GM19240 (cell line): ENCODE measurements at regions not wholly inside any gene's neighbourhood (a gene's known extent, or its start where the extent isn't known, plus 50 kb on each side); places are given as distances from the start of the nearest gene placed in this dataset.
"Not testable (repeated sequence)": the region's sequence is repeated elsewhere in the genome, so short reads cannot be mapped to it uniquely, and the experiment has no call there.

Source experiments
- DNase-seq: peaks from one replicate; pipeline ENCODE4 v3.0.0; 2011; ENCODE audit warnings: low spot score; ENCODE audit not compliant: insufficient read length

DNA sequence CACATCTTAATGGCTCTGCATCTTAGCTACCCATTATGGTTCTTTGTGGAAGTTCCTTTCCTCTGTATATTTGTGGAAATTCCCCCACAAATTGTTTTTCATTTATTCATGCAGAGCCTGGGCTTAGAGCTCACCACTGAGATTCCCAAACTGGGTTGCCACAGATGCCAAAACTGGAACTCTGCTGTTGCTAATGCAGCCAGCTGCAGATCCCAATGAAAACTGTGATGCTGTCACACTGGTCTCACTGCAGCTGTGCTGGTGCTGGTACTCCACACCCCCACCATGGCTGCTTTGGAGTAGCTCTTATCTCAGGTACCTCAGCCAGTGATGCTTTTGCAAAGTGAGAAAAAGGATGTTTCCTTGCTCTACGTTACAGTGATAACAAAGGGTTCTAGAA lies 87.7 kb downstream of the DCK start:
- DNase-seq, result no peak

GRCh38 chr4:71093745-71094144 lies 100.3 kb downstream of the DCK start:
- DNase-seq, result no peak

- no peak for DNase-seq
Observed at GRCh38 chr4:71094201-71094600, 100.8 kb downstream of the DCK start.

DNA sequence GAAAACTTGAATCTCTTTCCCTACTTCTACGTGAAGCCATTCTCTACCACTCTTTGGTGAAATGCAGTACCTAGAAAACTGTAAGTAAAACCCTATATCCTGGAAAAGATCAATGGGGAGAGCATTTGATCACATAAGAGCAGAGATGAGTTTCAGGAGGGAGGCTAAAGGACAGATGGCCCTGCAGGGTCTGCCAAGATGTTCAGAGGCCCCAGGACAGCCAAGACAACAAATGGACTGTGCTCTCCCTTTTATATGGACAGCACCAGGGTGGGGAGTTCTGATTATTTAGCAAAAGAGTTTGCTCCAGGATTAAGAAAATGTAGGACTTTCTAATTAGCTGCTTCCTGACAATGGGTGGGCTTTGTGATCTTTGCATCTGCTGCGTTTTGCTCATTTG lies 101.7 kb downstream of the DCK start:
- no peak for DNase-seq

- no peak for DNase-seq
Observed at GRCh38 chr4:71095545-71095944, 102.1 kb downstream of the DCK start.

GRCh38 chr4:71107726-71108125 lies 114.3 kb downstream of the DCK start:
- no peak for DNase-seq

- DNase-seq, result no peak
Observed at GRCh38 chr4:71110499-71110898, 117.0 kb downstream of the DCK start.

GRCh38 chr4:71111133-71111532 lies 117.7 kb downstream of the DCK start:
- DNase-seq, result not testable (repeated sequence)

DNA sequence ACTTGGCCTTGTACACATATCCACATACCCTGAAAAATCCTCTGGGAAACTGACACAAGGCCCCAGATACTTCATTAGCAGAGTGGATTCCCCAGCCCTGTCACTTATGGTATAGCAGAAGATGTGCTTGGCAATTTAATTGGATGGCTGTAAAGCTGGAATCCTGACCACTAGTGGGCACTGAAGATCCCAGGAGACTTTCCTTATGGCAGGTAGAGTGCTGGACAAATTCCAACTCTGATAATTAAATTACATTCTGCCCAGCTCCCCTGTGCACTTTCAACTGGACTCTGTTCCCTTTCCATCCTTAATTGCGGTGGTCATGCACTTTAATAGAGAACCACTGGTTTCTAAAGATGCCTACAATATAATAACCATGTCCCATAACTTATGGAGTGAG lies 119.8 kb downstream of the DCK start:
- no peak for DNase-seq

- DNase-seq, result no peak
Observed at GRCh38 chr4:71120831-71121524, 127.5 kb downstream of the DCK start.

- DNase-seq, result no peak
Observed at GRCh38 chr4:71123951-71124350, 130.5 kb downstream of the DCK start.

GRCh38 chr4:71125137-71125536 lies 131.7 kb downstream of the DCK start:
- DNase-seq, result no peak

DNA sequence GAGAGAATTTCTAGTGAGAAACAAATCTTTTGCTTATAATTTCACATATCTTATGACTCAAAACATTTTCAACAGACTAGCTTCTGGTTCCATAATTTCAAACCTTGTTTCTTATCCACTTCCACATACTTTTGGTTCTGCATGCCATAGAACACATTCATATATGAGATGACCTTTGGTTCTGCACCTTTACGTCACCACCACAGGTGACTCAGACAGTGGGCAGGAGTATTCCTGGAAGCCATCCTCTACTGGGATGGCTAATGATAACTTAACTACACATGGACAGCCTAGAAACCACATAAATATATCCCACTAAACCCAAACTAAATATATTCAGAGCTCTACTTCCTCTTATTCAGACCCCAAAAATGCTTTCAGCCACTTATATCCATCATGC lies 133.3 kb downstream of the DCK start:
- no peak for DNase-seq

GRCh38 chr4:71130827-71131603 lies 137.6 kb downstream of the DCK start:
- no peak for DNase-seq

DNA sequence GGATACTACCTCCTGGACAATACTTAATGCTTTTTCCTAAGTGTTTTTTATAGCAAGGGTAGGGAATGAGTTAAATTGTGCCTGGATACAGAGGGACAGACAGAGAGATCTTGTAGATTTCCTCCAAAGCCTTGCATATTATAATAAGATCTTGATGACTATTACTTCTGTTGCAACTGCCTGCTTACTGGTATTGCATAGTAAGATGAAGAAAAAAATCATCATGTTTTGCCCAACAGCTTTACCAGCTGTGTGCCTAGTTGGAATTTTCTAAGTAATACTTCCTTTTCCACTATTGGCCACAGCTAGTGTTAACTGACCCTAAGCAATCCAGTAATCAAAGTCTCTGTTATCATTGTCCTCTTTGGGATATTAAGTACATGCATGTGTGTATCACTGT lies 139.0 kb downstream of the DCK start:
- DNase-seq, result no peak

DNA sequence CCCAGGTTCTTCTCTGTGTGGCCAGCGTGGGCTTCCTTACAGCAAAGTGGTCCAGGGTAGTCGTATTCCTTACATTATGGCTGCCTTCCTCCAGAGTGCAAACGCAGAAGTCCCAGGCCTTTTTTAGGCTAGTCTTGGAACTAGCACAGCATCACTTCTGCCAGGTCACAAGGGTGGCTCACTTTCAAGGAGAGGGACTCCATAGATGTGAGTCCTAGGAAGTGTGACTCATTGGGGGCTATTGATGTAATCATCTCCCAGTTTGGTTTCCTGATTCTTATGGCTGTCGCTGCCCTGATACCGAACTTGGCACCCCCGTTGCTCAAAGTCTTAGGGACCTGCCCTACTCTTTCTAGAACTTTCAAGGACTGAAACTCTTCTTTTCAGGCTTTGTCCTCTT lies 140.0 kb downstream of the DCK start:
- DNase-seq, result no peak

DNA sequence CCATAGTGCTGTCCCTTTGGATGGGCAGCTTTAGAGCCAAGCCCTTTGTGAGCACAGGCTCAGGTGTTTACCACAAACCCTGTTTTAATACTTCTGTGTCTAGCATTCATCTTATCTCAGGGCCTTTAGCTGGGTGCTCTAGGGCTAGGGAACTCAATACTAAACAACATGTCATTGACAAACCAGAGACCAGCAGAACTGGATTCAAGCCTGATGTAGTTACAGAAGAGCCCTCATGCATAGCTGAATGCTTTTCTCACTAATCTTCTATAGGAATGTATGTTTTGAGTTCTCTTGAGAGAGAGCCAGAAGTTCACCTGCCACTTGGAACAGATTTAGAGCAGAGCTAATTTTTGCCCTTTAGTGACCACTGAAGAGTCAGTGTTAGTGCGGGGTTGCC lies 142.6 kb downstream of the DCK start:
- DNase-seq, result no peak

DNA sequence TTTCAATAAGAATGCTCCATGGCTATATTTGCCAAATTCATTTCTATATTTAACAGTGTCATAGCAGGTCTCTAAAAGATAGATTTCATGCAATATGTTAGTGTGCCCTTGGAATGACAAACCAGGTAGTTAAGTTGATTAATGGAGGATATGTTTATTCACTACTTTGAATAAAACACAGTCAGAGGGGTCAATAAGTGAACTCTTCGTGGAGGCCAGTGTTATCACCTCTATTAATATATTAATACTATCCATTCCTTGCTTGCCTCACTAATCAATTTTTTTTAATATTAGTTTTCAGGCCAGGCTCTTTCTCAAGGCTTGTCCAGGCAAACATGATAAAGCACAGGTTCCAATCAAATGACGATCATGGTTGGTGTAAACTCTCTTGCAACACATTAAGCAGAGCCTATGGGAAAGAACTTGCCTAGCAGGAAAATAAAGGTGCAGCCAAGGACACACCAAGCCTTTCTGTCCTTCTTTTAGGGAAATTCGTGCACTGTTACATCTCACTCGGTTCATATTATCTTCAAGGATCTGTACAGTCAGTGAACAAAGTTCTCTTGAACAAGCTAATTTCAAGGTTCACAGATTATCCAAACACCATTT lies 144.7 kb downstream of the DCK start:
- DNase-seq, result no peak

- DNase-seq, result no peak
Observed at GRCh38 chr4:71140563-71140962, 147.1 kb downstream of the DCK start.

GRCh38 chr4:71141125-71141524 lies 147.7 kb downstream of the DCK start:
- DNase-seq, result no peak

DNA sequence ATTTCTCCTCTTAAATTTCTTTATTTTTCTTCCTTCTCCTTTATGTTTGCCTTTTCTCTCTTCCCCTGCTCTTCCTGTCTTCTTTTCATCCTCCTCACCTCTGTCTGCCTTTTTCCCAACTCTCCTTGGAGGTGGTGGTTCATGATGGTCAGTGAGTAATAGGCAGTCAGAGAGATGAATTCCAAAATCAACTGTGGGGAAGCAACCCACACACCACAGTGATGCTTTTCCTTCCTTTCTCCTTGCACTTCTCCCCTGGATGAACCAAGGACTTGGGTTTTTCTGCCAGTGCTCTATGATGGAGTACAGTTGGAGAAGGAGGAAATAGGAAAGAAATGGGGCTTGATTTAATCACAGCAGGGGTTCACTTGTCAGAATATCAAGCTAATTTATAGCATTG lies 153.8 kb downstream of the DCK start:
- DNase-seq, result no peak

DNA sequence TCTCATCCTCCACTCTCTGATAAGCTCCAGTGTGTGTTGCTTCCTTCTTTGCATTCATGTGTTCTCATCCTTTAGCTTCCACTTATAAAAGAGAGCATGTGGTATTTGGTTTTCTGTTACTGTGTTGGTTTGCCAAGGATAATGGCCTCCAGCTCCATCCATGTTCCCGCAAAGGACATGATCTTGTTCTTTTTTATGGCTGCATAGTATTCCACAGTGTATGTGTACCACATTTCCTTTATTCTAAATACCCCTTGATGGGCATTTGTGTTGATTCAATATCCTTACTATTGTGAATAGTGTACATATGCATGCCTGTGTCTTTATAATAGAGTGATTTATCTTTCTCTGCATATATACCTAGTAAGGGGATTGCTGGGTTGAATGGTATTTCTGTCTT lies 155.1 kb downstream of the DCK start:
- no peak for DNase-seq

GRCh38 chr4:71151054-71151453 lies 157.6 kb downstream of the DCK start:
- no peak for DNase-seq
